Body of pancreas (tissue), 4 donors: ENCODE measurements at regions not wholly inside any gene's neighbourhood (a gene's known extent, or its start where the extent isn't known, plus 50 kb on each side); places are given as distances from the start of the nearest gene placed in this dataset.
A peak's percentile ranks its signal among the peaks of the same experiment; 100 is the strongest.

ENCODE experiments used
- ATAC-seq: fragments of 150-250 bp; one replicate; pipeline ENCODE4 v1.9.1; 2016
- DNase-seq, 4 donors: peaks; one replicate each; pipeline ENCODE4 v3.0.0-alpha.2; 2019
- H3K27ac ChIP-seq, 4 donors: fragments of 200-600 bp; sonication (generic); 1 replicate in 3 of 4; 2 replicates in 1 of 4; pipeline versions ENCODE4 v1.5.1 to v1.6.1; 2016 to 2019; ENCODE audit warnings: mild to moderate bottlenecking in 1 of 4, mixed read lengths in 1 of 4, moderate library complexity in 1 of 4
- H3K27me3 ChIP-seq, 2 donors: fragments of 200-600 bp; sonication (generic); one replicate each; pipeline ENCODE4 v1.6.0; 2016; ENCODE audit warnings: mild to moderate bottlenecking in 1 of 2
- H3K36me3 ChIP-seq, 2 donors: fragments of 200-600 bp; sonication (generic); replicated peaks in 1 of 2; 2 replicates each; pipeline ENCODE4 v1.5.1; 2016; ENCODE audit warnings: low read depth in 2 of 2; ENCODE audit not compliant: insufficient read depth in 1 of 2
- H3K4me1 ChIP-seq: fragments of 200-600 bp; sonication (generic); one replicate; pipeline ENCODE4 v1.6.0; 2016
- H3K4me3 ChIP-seq, 2 donors: fragments of 200-600 bp; sonication (generic); 1 replicate in 1 of 2; 2 replicates in 1 of 2; pipeline ENCODE4 v1.5.1; 2016 to 2019
- H3K9me3 ChIP-seq, 3 donors: fragments of 200-600 bp; sonication (generic); 1 replicate in 2 of 3; 2 replicates in 1 of 3; pipeline ENCODE4 v1.5.1; 2016
- POLR2A ChIP-seq, 3 donors: fragments of 450-650 bp; IDR thresholded peaks; one replicate each; pipeline ENCODE4 v1.6.1; 2016; ENCODE audit warnings: antibody characterized with exemption in 3 of 3, mild to moderate bottlenecking in 2 of 3
- WGBS, 2 donors: methylation state at CpG; one replicate each; pipeline ENCODE4 v1.1.5; 2017; 5-methylcytosine and 5-hydroxymethylcytosine counted together
- intact Hi-C: fragments of 100-400 bp; cut with DNase I; formaldehyde crosslinking; loops from one replicate; pipeline ENCODE4 v1.15.1; 2023
- TF ChIP-seq, protein P1 (sequence below), 7 experiments: fragments of 450-650 bp in 4 of 7; fragments of 200-600 bp in 3 of 7; sonication (generic) in 3 of 7; IDR thresholded peaks; one replicate each; pipeline ENCODE4 v1.5.1; 2016 to 2019; ENCODE audit warnings: antibody characterized with exemption in 7 of 7

DNA sequence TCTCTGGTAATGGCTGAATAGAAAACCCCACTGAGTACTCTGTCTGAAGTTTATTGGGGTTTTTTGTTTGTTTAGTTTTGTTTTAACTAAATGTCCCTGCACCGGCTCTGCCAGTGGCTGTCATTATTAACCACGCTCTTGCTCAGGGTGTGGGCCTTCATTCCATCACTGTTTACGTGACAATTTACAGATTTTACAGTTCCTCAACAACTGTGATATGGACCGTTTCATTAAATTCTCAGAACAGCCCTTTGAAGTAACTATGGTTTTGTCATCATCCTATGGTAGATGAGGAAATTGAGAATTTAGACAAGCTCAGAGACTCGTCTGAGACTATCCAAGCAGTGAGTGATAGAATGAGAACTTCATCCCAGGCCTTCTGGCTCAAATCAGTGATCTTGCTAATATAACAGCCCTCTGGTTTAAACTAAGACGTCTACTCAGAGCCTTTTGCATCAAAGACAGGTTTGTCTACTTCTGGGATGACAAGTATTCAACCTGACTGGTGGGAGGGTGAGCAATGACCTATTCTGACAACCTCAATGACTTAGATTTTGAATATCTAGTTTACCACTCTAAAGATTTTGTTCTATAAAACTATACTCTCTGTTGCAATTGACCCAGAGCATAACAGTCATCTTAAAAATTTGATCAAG lies 77.3 kb upstream of the MAP3K1 start:
- Histone ChIP-seq H3K27ac (no peak overlapping the region), H3K4me1 (peaks cover 17% of the 10 kb centered on the region), H3K4me3 (no peak overlapping the region), H3K36me3 (no peaks in the 10 kb centered on the region), H3K9me3 (no peaks in the 10 kb centered on the region), H3K27me3 (no peaks in the 10 kb centered on the region)
- no peak for DNase-seq
- ATAC-seq = no peak
- TF ChIP-seq POLR2A (IDR thresholded peaks at IDR 0.05) = no peak
- TF ChIP-seq, protein P1, sequence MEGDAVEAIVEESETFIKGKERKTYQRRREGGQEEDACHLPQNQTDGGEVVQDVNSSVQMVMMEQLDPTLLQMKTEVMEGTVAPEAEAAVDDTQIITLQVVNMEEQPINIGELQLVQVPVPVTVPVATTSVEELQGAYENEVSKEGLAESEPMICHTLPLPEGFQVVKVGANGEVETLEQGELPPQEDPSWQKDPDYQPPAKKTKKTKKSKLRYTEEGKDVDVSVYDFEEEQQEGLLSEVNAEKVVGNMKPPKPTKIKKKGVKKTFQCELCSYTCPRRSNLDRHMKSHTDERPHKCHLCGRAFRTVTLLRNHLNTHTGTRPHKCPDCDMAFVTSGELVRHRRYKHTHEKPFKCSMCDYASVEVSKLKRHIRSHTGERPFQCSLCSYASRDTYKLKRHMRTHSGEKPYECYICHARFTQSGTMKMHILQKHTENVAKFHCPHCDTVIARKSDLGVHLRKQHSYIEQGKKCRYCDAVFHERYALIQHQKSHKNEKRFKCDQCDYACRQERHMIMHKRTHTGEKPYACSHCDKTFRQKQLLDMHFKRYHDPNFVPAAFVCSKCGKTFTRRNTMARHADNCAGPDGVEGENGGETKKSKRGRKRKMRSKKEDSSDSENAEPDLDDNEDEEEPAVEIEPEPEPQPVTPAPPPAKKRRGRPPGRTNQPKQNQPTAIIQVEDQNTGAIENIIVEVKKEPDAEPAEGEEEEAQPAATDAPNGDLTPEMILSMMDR (IDR thresholded peaks at IDR 0.05) = no peak
- intact Hi-C loops = no loop called here
- 52 to 62% methylated on average over 6 of the region's 6 CpGs for WGBS, 2 donors

- intact Hi-C loops = no loop called here
- peak overlapping the region in 1 of 4 donors; percentile 16 for H3K27ac ChIP-seq
- peaks cover 20% of the 10 kb centered on the region for H3K4me1 ChIP-seq
- WGBS, 2 donors = 66 to 81% methylated on average over 5 of the region's 5 CpGs
- ATAC-seq (no peak), DNase-seq (no peak)
- no peaks in the 10 kb centered on the region for H3K9me3 ChIP-seq
- H3K4me3 ChIP-seq = no peak overlapping the region
- no peaks in the 10 kb centered on the region for H3K36me3 ChIP-seq
- H3K27me3 ChIP-seq = no peaks in the 10 kb centered on the region
- no peak for TF ChIP-seq POLR2A (IDR thresholded peaks at IDR 0.05)
- TF ChIP-seq, protein P1 (IDR thresholded peaks at IDR 0.05) = no peak
These were observed 78.2 kb upstream of the MAP3K1 start for GRCh38 chr5:56737002-56737621.

GRCh38 chr5:56735849-56736641 lies 79.3 kb upstream of the MAP3K1 start:
- intact Hi-C loops = no loop called here
- no peaks in the 10 kb centered on the region for H3K36me3 ChIP-seq
- peak overlapping the region in 1 of 4 donors; percentile 16 for H3K27ac ChIP-seq
- ATAC-seq = no peak
- peaks cover 20% of the 10 kb centered on the region for H3K4me1 ChIP-seq
- no peak for TF ChIP-seq POLR2A (IDR thresholded peaks at IDR 0.05)
- TF ChIP-seq, protein P1 (IDR thresholded peaks at IDR 0.05) = no peak
- H3K27me3 ChIP-seq = no peaks in the 10 kb centered on the region
- DNase-seq = no peak
- no peak overlapping the region for H3K4me3 ChIP-seq
- H3K9me3 ChIP-seq = no peaks in the 10 kb centered on the region
- WGBS, 2 donors = 74 to 81% methylated on average over 9 of the region's 9 CpGs

DNA sequence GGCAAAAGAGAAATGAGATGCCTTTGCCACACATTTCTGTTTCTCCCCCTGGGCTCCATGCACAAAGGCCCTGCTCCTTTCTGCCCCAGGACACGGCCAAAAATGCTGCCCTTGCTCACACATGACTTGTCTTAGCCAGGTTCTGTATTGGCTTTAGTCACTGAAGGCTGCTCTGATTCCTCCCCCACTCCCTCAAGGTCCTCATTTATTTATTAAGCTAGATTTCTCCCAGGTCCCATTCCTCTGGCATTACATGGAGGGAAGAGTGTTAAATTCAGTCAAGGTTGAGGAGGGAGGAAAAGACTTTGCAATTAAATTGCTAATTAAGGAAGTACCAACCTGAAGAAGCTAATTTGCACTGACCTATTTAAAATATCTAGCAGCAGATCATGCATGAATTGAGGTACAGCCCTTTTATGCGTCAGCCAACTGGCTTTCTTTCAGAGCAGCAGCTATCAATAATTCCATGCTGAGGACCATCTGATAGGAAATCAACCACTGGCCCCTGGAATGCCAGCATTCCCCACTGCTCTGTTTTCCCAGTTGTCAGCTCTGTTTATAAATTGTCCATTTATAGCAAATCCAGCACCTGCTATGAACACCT lies 81.2 kb upstream of the MAP3K1 start:
- Histone ChIP-seq H3K36me3 (no peaks in the 10 kb centered on the region), H3K4me1 (peaks cover 20% of the 10 kb centered on the region), H3K4me3 (no peak overlapping the region), H3K27ac (peak overlapping the region in 2 of 4 donors; percentile 17 to 53), H3K27me3 (no peaks in the 10 kb centered on the region), H3K9me3 (no peaks in the 10 kb centered on the region)
- TF ChIP-seq, protein P1 (IDR thresholded peaks at IDR 0.05) = no peak
- no peak for TF ChIP-seq POLR2A (IDR thresholded peaks at IDR 0.05)
- intact Hi-C loops = no loop called here
- DNase-seq (peak in 3 of 4 donors; percentile 13 to 20 (median 18)), ATAC-seq (peak; percentile 71)
- 27 to 32% methylated on average over 2 of the region's 2 CpGs for WGBS, 2 donors
